WTC11 (cell line): ENCODE measurements at regions not wholly inside any gene's neighbourhood (a gene's known extent, or its start where the extent isn't known, plus 50 kb on each side); places are given as distances from the start of the nearest gene placed in this dataset.

Experiments used
- CTCF ChIP-seq: fragments of 200-600 bp; IDR thresholded peaks from 2 replicates; pipeline ENCODE4 v1.8.0; 2022; ENCODE audit warnings: antibody characterized with exemption
- ELF4 ChIP-seq: sonication (generic); formaldehyde crosslinking; IDR thresholded peaks from 2 replicates; pipeline ENCODE4 v1.8.1; 2022; ENCODE audit warnings: low read depth, mild to moderate bottlenecking, moderate library complexity, missing genetic modification reagents
- JUN ChIP-seq: sonication (generic); formaldehyde crosslinking; IDR thresholded peaks from 2 replicates; pipeline ENCODE4 v1.8.0; 2023; ENCODE audit warnings: mild to moderate bottlenecking, missing genetic modification reagents
- OVOL2 ChIP-seq: fragments of 250-450 bp; sonication (Bioruptor Pico); IDR thresholded peaks from 2 replicates; pipeline ENCODE4 v1.9.0; 2021; ENCODE audit warnings: mild to moderate bottlenecking, borderline replicate concordance
- RELA ChIP-seq: sonication (generic); formaldehyde crosslinking; IDR thresholded peaks from 2 replicates; pipeline ENCODE4 v1.8.1; 2022; ENCODE audit warnings: missing genetic modification reagents, mild to moderate bottlenecking, borderline replicate concordance
- TF ChIP-seq, protein P1 (sequence below): sonication (generic); formaldehyde crosslinking; IDR thresholded peaks from 2 replicates; pipeline ENCODE4 v1.8.1; 2023; ENCODE audit warnings: mild to moderate bottlenecking, moderate library complexity, missing genetic modification reagents

DNA sequence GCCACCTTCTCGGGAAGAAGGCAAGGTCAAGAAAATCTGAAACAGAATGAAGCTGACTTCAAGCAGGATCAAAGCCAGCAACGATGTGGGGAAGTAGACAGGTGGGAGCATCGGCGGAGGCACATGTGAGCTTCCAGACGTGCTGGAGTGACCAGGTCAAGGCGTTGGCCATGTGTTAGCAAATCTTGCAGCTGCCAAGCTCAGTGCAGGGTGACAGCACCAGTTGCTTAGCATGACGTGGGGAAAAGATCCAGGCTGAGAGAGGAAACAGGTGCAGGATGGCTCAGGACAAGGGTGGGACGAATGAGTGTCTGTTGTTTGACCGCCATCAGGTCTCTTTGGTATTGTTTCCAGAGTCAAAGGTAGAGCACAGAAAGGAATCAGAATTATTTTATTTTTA is 92.3 kb downstream of the TNFSF13B start:
- TF ChIP-seq CTCF (no peak), JUN (no peak), ELF4 (CRISPR knock-in tag) (no peak), OVOL2 (CRISPR knock-in tag) (no peak), RELA (CRISPR knock-in tag) (no peak)
- TF ChIP-seq, protein P1, sequence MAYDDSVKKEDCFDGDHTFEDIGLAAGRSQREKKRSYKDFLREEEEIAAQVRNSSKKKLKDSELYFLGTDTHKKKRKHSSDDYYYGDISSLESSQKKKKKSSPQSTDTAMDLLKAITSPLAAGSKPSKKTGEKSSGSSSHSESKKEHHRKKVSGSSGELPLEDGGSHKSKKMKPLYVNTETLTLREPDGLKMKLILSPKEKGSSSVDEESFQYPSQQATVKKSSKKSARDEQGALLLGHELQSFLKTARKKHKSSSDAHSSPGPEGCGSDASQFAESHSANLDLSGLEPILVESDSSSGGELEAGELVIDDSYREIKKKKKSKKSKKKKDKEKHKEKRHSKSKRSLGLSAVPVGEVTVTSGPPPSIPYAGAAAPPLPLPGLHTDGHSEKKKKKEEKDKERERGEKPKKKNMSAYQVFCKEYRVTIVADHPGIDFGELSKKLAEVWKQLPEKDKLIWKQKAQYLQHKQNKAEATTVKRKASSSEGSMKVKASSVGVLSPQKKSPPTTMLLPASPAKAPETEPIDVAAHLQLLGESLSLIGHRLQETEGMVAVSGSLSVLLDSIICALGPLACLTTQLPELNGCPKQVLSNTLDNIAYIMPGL = no peak
